Nephron progenitor cell (in vitro differentiated cells): ENCODE measurements at regions not wholly inside any gene's neighbourhood (a gene's known extent, or its start where the extent isn't known, plus 50 kb on each side); places are given as distances from the start of the nearest gene placed in this dataset.

Source experiments
- DNase-seq: peaks from one replicate; pipeline ENCODE4 v3.0.0; 2021
- H3K27ac Mint-ChIP-seq: 2 replicates; pipeline ENCODE4 v1.8.0; 2021; ENCODE audit warnings: mild to moderate bottlenecking, moderate library complexity, mixed read lengths
- H3K27me3 Mint-ChIP-seq: 2 replicates; pipeline ENCODE4 v1.8.0; 2021; ENCODE audit warnings: mild to moderate bottlenecking, low read depth, mixed read lengths; ENCODE audit not compliant: poor library complexity
- H3K36me3 Mint-ChIP-seq: 2 replicates; pipeline ENCODE4 v1.8.0; 2021; ENCODE audit warnings: low read depth, mixed read lengths
- H3K4me1 Mint-ChIP-seq: 2 replicates; pipeline ENCODE4 v1.8.0; 2021; ENCODE audit warnings: mixed read lengths
- H3K4me3 Mint-ChIP-seq: 2 replicates; pipeline ENCODE4 v1.8.0; 2021; ENCODE audit warnings: mild to moderate bottlenecking, moderate library complexity, mixed read lengths
- H3K9me3 Mint-ChIP-seq: 2 replicates; pipeline ENCODE4 v1.8.0; 2021; ENCODE audit warnings: mild to moderate bottlenecking, moderate library complexity, mixed read lengths
- CTCF ChIP-seq: fragments of 200-600 bp; sonication (generic); IDR thresholded peaks from 2 replicates; pipeline ENCODE4 v1.5.0; 2021; ENCODE audit warnings: antibody characterized with exemption

GRCh38 chrX:121639781-121640180 is 592.4 kb downstream of the GLUD2 start:
- Mint-ChIP-seq H3K27ac (no peak overlapping the region), H3K4me1 (no peaks in the 10 kb centered on the region), H3K36me3 (no peaks in the 10 kb centered on the region), H3K9me3 (peaks cover 3% of the 10 kb centered on the region), H3K27me3 (no peaks in the 10 kb centered on the region), H3K4me3 (no peak overlapping the region)
- no peak for TF ChIP-seq CTCF
- DNase-seq = no peak

- no peaks in the 10 kb centered on the region for H3K27me3 Mint-ChIP-seq
- H3K9me3 Mint-ChIP-seq = no peaks in the 10 kb centered on the region
- no peak overlapping the region for H3K4me3 Mint-ChIP-seq
- H3K36me3 Mint-ChIP-seq = no peaks in the 10 kb centered on the region
- no peak overlapping the region for H3K27ac Mint-ChIP-seq
- no peak for DNase-seq
- TF ChIP-seq CTCF = no peak
- H3K4me1 Mint-ChIP-seq = no peaks in the 10 kb centered on the region
Measured at GRCh38 chrX:121641560-121641959, 594.1 kb downstream of the GLUD2 start.

DNA sequence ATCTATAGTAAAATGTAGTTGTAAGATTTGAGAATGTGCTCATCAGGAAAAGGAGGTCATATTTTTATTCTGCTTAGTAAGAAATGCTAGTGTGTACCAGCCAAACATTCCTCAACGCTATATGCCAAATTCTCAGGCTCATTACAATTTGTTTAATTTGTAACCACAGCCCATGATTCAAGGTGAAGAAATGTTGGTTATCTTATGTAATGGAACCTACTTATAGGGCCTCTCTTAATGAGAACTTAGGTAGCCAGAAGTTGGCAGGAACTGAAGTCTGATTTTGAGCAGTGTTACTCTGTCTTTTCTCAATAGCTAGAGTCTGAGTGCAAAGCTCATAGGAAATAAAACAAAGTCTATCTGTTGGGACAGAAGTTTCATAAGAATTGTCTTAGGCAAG is 595.0 kb downstream of the GLUD2 start:
- Mint-ChIP-seq H3K9me3 (peaks cover 4% of the 10 kb centered on the region), H3K4me3 (no peak overlapping the region), H3K27me3 (no peaks in the 10 kb centered on the region), H3K27ac (no peak overlapping the region), H3K36me3 (no peaks in the 10 kb centered on the region), H3K4me1 (no peaks in the 10 kb centered on the region)
- no peak for TF ChIP-seq CTCF
- no peak for DNase-seq

DNA sequence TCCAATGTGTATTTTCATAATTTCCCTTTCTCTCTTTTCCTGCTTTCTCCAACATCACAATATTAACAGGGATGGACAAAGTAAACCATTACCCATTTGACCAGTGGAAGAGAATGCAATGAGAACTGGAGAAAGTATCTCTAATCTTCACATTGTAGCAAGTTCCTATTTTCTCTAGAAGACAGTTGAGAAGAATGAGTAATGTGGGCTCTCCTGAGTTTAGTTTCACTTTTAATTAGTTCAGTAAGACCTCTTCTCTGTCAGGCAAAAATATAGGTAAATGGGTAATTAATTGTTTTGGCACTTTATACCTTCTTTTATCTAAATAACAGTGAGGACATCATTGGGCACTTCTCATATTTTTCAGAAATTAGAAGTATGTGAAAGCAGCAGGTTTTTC is 602.0 kb downstream of the GLUD2 start:
- no peak for TF ChIP-seq CTCF
- Mint-ChIP-seq H3K36me3 (no peaks in the 10 kb centered on the region), H3K4me1 (no peaks in the 10 kb centered on the region)

DNA sequence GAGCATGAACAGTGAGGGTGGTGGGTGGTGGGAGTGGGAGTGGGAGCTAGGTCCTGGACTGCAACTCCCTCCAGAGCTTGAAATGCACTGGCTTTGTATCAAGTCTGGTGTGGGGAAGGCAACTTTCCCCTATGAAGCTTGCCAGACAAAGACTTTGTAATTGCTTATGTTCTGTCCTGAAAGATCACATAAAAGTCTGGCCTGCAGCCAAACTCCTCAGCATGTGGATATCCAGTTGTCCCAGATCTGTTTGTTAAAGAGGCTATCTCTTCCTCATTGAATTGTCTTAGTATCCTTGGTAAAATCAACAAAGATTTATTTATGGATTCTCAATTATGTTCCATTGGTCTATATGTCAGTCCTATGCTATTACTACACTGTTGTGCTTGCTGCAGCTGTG is 607.9 kb downstream of the GLUD2 start:
- H3K4me3 Mint-ChIP-seq = no peak overlapping the region
- no peaks in the 10 kb centered on the region for H3K27me3 Mint-ChIP-seq
- no peaks in the 10 kb centered on the region for H3K36me3 Mint-ChIP-seq
- peaks cover 34% of the 10 kb centered on the region for H3K9me3 Mint-ChIP-seq
- no peak for DNase-seq
- no peaks in the 10 kb centered on the region for H3K4me1 Mint-ChIP-seq
- no peak overlapping the region for H3K27ac Mint-ChIP-seq
- no peak for TF ChIP-seq CTCF

More for the DNA sequence above, 602.0 kb downstream of the GLUD2 start:
- no peak for DNase-seq
- Mint-ChIP-seq H3K27ac (no peak overlapping the region), H3K27me3 (no peaks in the 10 kb centered on the region), H3K9me3 (peaks cover 22% of the 10 kb centered on the region), H3K4me3 (no peak overlapping the region)

- no peak overlapping the region for H3K4me3 Mint-ChIP-seq
- no peaks in the 10 kb centered on the region for H3K27me3 Mint-ChIP-seq
- H3K36me3 Mint-ChIP-seq = no peaks in the 10 kb centered on the region
- DNase-seq = no peak
- H3K27ac Mint-ChIP-seq = peak overlapping the region; percentile 82
- no peak for TF ChIP-seq CTCF
- H3K9me3 Mint-ChIP-seq = peaks cover 10% of the 10 kb centered on the region
- H3K4me1 Mint-ChIP-seq = no peaks in the 10 kb centered on the region
Measured at GRCh38 chrX:121666171-121666570, 618.8 kb downstream of the GLUD2 start.
